ENCODE measurements at regions not wholly inside any gene's neighbourhood (a gene's known extent, or its start where the extent isn't known, plus 50 kb on each side); places are given as distances from the start of the nearest gene placed in this dataset.

DNA sequence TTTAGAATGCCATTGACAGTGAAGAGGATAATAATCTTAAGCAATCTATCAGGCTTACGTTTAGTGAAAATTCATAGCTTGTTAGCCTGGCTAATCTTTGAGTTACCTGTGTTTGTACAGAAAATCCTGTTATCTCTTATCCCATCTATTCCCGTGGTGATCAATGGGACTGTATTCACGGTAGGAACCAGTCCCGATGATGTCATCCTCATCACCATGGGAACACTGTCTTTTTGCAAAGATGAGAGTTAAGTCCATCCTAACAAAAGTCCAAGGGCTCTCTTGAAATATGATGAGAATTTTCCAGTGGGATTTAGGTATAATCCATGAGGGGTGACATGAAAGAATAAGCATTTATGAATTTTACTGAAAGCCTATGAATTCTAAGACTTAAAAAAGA is 762.2 kb downstream of the ETS1 start:
- TF ChIP-seq CTCF (conservative IDR thresholded peaks at IDR 0.05; ENCODE audit: low read length) = no peak
- no peak for TF ChIP-seq EZH2phosphoT487 (IDR thresholded peaks at IDR 0.05; ENCODE audit: borderline replicate concordance, low read depth, low read length)
